PC-9 (cell line): ENCODE measurements at regions not wholly inside any gene's neighbourhood (a gene's known extent, or its start where the extent isn't known, plus 50 kb on each side); places are given as distances from the start of the nearest gene placed in this dataset.

ENCODE experiments used
- EZH2 ChIP-seq: fragments of 200-600 bp; sonication (generic); IDR thresholded peaks from 2 replicates; pipeline ENCODE4 v1.8.0; 2017; ENCODE audit warnings: antibody characterized with exemption, low read depth
- TF ChIP-seq, protein P1 (sequence below): fragments of 200-600 bp; sonication (generic); conservative IDR thresholded peaks from 2 replicates; pipeline ENCODE4 v1.6.1; 2017; ENCODE audit warnings: mixed run types, antibody characterized with exemption, mild to moderate bottlenecking, moderate library complexity

GRCh38 chr12:29044799-29045198 is 104.3 kb upstream of the FAR2 start:
- TF ChIP-seq, protein P1, sequence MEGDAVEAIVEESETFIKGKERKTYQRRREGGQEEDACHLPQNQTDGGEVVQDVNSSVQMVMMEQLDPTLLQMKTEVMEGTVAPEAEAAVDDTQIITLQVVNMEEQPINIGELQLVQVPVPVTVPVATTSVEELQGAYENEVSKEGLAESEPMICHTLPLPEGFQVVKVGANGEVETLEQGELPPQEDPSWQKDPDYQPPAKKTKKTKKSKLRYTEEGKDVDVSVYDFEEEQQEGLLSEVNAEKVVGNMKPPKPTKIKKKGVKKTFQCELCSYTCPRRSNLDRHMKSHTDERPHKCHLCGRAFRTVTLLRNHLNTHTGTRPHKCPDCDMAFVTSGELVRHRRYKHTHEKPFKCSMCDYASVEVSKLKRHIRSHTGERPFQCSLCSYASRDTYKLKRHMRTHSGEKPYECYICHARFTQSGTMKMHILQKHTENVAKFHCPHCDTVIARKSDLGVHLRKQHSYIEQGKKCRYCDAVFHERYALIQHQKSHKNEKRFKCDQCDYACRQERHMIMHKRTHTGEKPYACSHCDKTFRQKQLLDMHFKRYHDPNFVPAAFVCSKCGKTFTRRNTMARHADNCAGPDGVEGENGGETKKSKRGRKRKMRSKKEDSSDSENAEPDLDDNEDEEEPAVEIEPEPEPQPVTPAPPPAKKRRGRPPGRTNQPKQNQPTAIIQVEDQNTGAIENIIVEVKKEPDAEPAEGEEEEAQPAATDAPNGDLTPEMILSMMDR, result no peak
- no peak for TF ChIP-seq EZH2
